Sigmoid colon (tissue), 3 donors: ENCODE measurements at regions not wholly inside any gene's neighbourhood (a gene's known extent, or its start where the extent isn't known, plus 50 kb on each side); places are given as distances from the start of the nearest gene placed in this dataset.

ENCODE experiments used
- POLR2A ChIP-seq, 2 donors: fragments of 450-650 bp; IDR thresholded peaks; one replicate each; pipeline ENCODE4 v1.6.1; 2016; ENCODE audit warnings: antibody characterized with exemption in 2 of 2, mild to moderate bottlenecking in 2 of 2, moderate library complexity in 2 of 2
- TF ChIP-seq, protein P1 (sequence below), 4 experiments: fragments of 450-650 bp in 3 of 4; fragments of 200-600 bp in 1 of 4; IDR thresholded peaks; one replicate each; pipeline ENCODE4 v1.5.1; 2016 to 2019; ENCODE audit warnings: antibody characterized with exemption in 4 of 4, mild to moderate bottlenecking in 3 of 4, moderate library complexity in 2 of 4

DNA sequence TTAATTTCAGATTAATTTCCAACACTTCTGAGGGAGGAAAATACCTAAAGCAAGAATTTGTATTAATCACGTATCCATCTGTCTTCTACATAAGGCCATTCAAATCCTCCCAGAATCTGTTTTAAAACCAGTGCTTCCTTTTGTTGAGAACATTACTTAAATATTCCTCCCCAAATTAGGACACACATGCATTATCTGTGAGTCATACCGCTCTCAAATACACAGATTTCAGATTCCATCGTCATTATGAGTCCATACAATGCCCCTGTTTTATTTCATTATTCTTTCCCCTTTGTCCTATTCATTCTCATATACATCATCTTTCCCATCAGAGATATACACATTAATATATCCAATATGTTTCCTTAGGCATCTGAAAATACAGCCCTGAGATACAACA is 57.3 kb upstream of the PRSS12 start:
- TF ChIP-seq, protein P1, sequence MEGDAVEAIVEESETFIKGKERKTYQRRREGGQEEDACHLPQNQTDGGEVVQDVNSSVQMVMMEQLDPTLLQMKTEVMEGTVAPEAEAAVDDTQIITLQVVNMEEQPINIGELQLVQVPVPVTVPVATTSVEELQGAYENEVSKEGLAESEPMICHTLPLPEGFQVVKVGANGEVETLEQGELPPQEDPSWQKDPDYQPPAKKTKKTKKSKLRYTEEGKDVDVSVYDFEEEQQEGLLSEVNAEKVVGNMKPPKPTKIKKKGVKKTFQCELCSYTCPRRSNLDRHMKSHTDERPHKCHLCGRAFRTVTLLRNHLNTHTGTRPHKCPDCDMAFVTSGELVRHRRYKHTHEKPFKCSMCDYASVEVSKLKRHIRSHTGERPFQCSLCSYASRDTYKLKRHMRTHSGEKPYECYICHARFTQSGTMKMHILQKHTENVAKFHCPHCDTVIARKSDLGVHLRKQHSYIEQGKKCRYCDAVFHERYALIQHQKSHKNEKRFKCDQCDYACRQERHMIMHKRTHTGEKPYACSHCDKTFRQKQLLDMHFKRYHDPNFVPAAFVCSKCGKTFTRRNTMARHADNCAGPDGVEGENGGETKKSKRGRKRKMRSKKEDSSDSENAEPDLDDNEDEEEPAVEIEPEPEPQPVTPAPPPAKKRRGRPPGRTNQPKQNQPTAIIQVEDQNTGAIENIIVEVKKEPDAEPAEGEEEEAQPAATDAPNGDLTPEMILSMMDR (IDR thresholded peaks at IDR 0.05), result no peak
- no peak for TF ChIP-seq POLR2A (IDR thresholded peaks at IDR 0.05)
